ENCODE measurements at regions not wholly inside any gene's neighbourhood (a gene's known extent, or its start where the extent isn't known, plus 50 kb on each side); places are given as distances from the start of the nearest gene placed in this dataset.

DNA sequence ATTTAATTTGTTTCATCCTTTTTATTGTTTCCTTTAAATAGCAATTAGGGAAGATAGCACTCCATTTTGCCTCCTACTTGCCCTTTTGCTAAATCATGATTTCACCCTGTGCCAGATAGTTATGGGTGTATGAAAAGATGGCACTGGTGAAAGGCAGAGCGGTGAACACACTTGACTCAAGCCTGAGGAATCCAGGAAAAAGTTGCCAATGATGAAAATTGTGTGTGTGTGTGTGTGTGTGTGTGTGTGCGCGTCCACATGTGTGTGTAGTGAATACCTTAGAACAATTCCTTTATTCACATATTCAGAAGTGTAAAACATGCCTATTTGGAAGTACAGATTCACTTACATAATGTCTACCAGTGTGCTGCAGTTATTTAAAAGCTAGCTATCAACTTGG is 123.8 kb downstream of the PTCSC3 start:
- Histone ChIP-seq H4K20me1 (ENCODE audit: low read length) (no peaks in the 10 kb centered on the region), H3K27me3 (ENCODE audit: low read length) (peaks cover 37% of the 10 kb centered on the region), H3K4me2 (ENCODE audit: low read length) (no peak overlapping the region), H3K9me3 (ENCODE audit: low read length) (no peaks in the 10 kb centered on the region), H2AFZ (ENCODE audit: low read length) (no peak overlapping the region), H3K4me3 (ENCODE audit: low read length) (no peak overlapping the region), H3F3A (ENCODE audit: low read length, unreplicated experiment) (no peaks in the 10 kb centered on the region), H3K79me2 (ENCODE audit: low read length) (no peaks in the 10 kb centered on the region), H3K4me1 (ENCODE audit: insufficient read depth, low read length) (no peaks in the 10 kb centered on the region), H3K36me3 (ENCODE audit: low read depth, low read length) (no peaks in the 10 kb centered on the region), H3K9me2 (replicated peaks; ENCODE audit: low read length) (no peaks in the 10 kb centered on the region), H3K9ac (ENCODE audit: low read length) (no peak overlapping the region), H3K27ac (ENCODE audit: low read length) (no peak overlapping the region)
- ATAC-seq (no peak), DNase-seq (no peak)
- CTCF ChIA-PET, result interaction anchor here (1.0 kb wide), 1 partner anchor 16 kb away, joined by 3 read pairs; no protein-coding TSS in a partner anchor
- BruUV-seq (replicated peaks), result no TSS peak
- POLR2A ChIA-PET (ENCODE audit: unreplicated experiment), result no interaction called here
- TF ChIP-seq EZH2phosphoT487 (IDR thresholded peaks at IDR 0.05; ENCODE audit: borderline replicate concordance, low read length) (no peak), EZH2 (IDR thresholded peaks at IDR 0.05; ENCODE audit: low read length, unreplicated experiment) (no peak)
- TF ChIP-seq, protein P1, sequence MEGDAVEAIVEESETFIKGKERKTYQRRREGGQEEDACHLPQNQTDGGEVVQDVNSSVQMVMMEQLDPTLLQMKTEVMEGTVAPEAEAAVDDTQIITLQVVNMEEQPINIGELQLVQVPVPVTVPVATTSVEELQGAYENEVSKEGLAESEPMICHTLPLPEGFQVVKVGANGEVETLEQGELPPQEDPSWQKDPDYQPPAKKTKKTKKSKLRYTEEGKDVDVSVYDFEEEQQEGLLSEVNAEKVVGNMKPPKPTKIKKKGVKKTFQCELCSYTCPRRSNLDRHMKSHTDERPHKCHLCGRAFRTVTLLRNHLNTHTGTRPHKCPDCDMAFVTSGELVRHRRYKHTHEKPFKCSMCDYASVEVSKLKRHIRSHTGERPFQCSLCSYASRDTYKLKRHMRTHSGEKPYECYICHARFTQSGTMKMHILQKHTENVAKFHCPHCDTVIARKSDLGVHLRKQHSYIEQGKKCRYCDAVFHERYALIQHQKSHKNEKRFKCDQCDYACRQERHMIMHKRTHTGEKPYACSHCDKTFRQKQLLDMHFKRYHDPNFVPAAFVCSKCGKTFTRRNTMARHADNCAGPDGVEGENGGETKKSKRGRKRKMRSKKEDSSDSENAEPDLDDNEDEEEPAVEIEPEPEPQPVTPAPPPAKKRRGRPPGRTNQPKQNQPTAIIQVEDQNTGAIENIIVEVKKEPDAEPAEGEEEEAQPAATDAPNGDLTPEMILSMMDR (conservative IDR thresholded peaks at IDR 0.05; ENCODE audit: low read depth, low read length), result no peak
- intact Hi-C loops (cut with micrococcal nuclease), result no loop called here

DNA sequence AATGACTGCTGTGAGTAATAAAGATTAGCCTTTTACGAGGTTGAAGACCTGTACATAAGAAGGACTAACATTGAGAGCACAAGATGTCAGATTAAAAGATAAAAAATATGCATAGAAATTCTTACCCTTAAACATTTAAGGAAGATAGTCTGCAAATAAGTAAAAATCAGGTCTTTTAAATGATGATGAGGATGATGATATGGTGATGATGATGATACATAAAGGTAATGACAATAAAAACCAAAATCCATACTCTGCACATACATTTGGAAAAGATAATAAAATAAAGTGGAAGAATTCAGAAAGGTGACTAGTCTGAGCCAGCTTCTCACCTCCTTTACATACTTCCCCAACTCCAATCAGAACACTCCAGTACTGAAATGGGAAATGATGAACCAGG is 124.5 kb downstream of the PTCSC3 start:
- Histone ChIP-seq H4K20me1 (ENCODE audit: low read length) (no peaks in the 10 kb centered on the region), H3K4me1 (ENCODE audit: insufficient read depth, low read length) (no peaks in the 10 kb centered on the region), H2AFZ (ENCODE audit: low read length) (no peak overlapping the region), H3K9ac (ENCODE audit: low read length) (no peak overlapping the region), H3K27ac (ENCODE audit: low read length) (no peak overlapping the region), H3K4me2 (ENCODE audit: low read length) (no peak overlapping the region), H3K9me3 (ENCODE audit: low read length) (no peaks in the 10 kb centered on the region), H3K79me2 (ENCODE audit: low read length) (no peaks in the 10 kb centered on the region), H3K27me3 (ENCODE audit: low read length) (peaks cover 44% of the 10 kb centered on the region), H3K36me3 (ENCODE audit: low read depth, low read length) (no peaks in the 10 kb centered on the region), H3F3A (ENCODE audit: low read length, unreplicated experiment) (no peaks in the 10 kb centered on the region), H3K4me3 (ENCODE audit: low read length) (no peak overlapping the region), H3K9me2 (replicated peaks; ENCODE audit: low read length) (no peaks in the 10 kb centered on the region)
- DNase-seq (no peak), ATAC-seq (no peak)
- intact Hi-C loops (cut with micrococcal nuclease), result no loop called here
- ChIA-PET CTCF (no interaction called here), POLR2A (ENCODE audit: unreplicated experiment) (no interaction called here)
- TF ChIP-seq, protein P1 (conservative IDR thresholded peaks at IDR 0.05; ENCODE audit: low read depth, low read length), result no peak
- no peak for TF ChIP-seq EZH2phosphoT487 (IDR thresholded peaks at IDR 0.05; ENCODE audit: borderline replicate concordance, low read length)
- TF ChIP-seq EZH2 (IDR thresholded peaks at IDR 0.05; ENCODE audit: low read length, unreplicated experiment), result no peak
- no TSS peak for BruUV-seq (replicated peaks)

DNA sequence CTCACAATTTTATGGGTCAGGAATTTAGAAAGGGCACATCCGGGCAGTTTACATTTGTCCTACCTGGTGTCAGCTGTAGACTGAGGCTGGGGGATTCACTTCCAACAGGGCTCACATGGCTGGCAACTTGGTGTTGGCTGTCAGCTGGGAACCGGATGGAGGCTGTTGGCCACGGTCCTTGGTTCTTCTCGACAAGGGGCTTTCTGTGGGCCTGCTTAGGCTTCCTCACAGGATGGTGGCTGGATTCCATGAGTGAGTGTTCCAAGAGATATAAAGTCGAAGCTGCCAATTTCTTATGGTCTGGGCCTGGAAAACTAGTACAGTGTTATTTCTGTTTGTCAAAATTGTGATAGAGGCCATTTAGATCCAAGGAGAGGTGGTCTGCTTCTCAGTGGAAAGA is 127.9 kb downstream of the PTCSC3 start:
- ChIA-PET POLR2A (ENCODE audit: unreplicated experiment) (no interaction called here), CTCF (no interaction called here)
- no peaks in the 10 kb centered on the region for H4K20me1 ChIP-seq (ENCODE audit: low read length)
- H3K36me3 ChIP-seq (ENCODE audit: low read depth, low read length), result no peaks in the 10 kb centered on the region
- H3K9me3 ChIP-seq (ENCODE audit: low read length), result no peaks in the 10 kb centered on the region
- DNase-seq (no peak), ATAC-seq (no peak)
- H3K79me2 ChIP-seq (ENCODE audit: low read length), result no peaks in the 10 kb centered on the region
- BruUV-seq (replicated peaks), result no TSS peak
- H3K27ac ChIP-seq (ENCODE audit: low read length), result no peak overlapping the region
- H3K4me1 ChIP-seq (ENCODE audit: insufficient read depth, low read length), result no peaks in the 10 kb centered on the region
- H3K9ac ChIP-seq (ENCODE audit: low read length), result no peak overlapping the region
- H3F3A ChIP-seq (ENCODE audit: low read length, unreplicated experiment), result no peaks in the 10 kb centered on the region
- H3K9me2 ChIP-seq (replicated peaks; ENCODE audit: low read length), result no peaks in the 10 kb centered on the region
- H3K4me2 ChIP-seq (ENCODE audit: low read length), result no peak overlapping the region
- no peak overlapping the region for H2AFZ ChIP-seq (ENCODE audit: low read length)
- peaks cover 54% of the 10 kb centered on the region for H3K27me3 ChIP-seq (ENCODE audit: low read length)
- intact Hi-C loops (cut with micrococcal nuclease), result no loop called here
- no peak for TF ChIP-seq EZH2 (IDR thresholded peaks at IDR 0.05; ENCODE audit: low read length, unreplicated experiment)
- TF ChIP-seq EZH2phosphoT487 (IDR thresholded peaks at IDR 0.05; ENCODE audit: borderline replicate concordance, low read length), result no peak
- TF ChIP-seq, protein P1 (conservative IDR thresholded peaks at IDR 0.05; ENCODE audit: low read depth, low read length), result no peak
- no peak overlapping the region for H3K4me3 ChIP-seq (ENCODE audit: low read length)
